DMS53 treated with DMSO at 0.1 percent for 48 hours (cell line): ENCODE measurements at regions not wholly inside any gene's neighbourhood (a gene's known extent, or its start where the extent isn't known, plus 50 kb on each side); places are given as distances from the start of the nearest gene placed in this dataset.
A peak's percentile ranks its signal among the peaks of the same experiment; 100 is the strongest.
"Not testable (repeated sequence)": the region's sequence is repeated elsewhere in the genome, so short reads cannot be mapped to it uniquely, and the experiment has no call there.

Source experiments
- DNase-seq: peaks from one replicate; lab custom pipeline; 2025; ENCODE audit not compliant: unreplicated experiment; lab: John Stamatoyannopoulos, UW

DNA sequence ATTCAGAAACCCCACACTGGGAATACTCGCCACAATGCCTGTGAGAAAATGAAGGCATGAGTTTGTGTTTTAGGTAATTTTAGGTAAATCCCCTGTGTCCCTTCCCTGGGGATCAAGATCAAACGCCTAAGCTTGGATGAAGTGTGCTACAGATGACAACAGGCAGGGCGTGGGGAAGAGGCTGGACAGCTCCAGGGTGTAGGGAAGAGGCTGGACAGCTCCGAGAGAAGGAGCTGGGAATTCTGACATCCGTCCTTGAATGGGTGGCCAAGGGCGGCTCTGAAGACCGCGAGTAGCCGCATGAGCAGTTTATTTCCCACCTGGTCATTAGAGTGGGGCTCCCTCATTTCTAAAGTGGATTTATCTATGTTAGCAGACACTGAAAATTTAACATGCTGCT, 109.7 kb downstream of the RAMP3 start:
- DNase-seq = no peak

DNA sequence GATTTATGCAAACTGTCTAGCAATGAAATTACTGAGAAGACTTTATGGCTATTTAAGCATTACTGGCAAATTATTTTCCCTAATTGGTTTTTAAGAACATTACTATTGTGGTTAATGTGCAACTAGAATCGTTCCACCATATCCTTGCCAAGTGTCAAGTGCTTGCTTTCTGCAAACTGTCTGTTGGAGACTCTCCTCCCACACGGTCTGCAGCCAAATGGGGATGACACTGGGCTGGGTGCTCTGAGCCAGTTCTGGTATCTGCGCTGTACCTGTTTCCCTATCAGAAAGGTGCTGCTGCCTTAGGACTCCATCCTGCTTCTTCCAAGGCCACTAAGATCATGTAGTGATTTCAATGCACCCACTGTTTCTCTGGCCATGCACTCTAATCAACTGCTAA, 110.4 kb downstream of the RAMP3 start:
- DNase-seq = peak; percentile 59

DNA sequence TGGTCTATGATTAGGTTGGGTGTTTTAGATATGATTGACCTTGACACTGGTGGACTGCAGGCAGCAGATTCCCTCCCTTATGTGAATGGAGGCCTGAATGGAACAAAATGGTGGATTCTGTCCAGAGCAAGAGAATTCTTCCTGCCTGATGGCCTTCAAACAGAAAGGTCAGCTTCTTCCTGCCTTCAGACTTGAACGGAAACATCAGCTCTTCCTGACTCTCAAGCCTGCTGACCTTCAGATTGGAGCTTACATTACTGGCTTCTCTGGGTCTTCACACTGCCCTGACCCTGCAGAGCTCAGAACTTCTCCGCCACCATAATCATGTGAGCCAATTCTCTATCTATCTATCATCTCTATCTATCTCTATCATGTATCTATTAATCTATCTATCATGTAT, 111.6 kb downstream of the RAMP3 start:
- DNase-seq = no peak

DNA sequence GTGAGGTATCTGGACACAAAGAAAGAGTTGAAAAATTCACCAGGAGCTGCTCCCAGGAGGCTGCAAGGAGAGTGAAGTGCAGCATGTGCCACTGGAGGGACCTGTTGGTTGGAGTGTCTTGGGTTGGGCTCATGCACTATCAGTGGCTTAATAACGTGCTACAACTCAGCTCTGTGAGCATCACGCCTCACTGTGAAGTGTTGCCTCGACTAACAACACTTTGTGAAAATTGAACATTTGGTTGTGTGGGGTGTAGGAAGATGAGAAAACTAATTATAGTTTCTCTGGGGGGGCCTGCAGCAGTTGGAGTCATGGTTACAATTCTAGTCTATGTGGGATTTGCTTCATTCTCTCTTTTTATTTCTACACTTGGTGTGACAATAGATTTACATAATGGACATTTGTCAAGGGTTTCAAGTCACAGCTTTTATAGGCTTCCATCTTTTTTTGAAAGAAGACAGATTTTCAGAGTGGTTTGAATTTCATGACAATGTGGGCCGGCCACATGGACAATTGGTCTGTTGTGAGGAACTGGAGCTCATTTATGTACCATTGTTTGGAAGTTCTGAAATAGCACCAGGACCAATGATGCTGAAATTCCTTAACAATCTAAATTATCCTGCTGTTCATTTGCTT, 121.3 kb downstream of the RAMP3 start:
- DNase-seq = no peak

DNA sequence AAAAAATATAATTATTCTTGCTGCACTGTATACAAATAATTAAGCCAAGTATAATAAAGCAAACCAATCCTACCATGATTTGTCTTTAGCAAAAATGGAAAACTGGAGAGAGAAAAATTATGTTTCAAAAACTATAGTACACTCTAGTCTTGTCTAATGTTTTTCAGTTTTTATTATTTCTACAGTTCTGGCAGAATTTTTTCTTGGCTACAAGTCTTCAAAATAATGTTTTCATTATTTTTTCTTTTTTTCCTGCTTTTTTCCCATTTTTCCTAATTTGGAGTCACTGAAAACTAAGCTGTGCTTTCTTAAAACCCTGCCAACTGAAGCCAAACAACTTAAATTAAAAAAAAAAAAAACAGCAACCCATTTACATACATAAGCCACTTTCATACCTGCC, 132.0 kb downstream of the RAMP3 start:
- DNase-seq = not testable (repeated sequence)

DNA sequence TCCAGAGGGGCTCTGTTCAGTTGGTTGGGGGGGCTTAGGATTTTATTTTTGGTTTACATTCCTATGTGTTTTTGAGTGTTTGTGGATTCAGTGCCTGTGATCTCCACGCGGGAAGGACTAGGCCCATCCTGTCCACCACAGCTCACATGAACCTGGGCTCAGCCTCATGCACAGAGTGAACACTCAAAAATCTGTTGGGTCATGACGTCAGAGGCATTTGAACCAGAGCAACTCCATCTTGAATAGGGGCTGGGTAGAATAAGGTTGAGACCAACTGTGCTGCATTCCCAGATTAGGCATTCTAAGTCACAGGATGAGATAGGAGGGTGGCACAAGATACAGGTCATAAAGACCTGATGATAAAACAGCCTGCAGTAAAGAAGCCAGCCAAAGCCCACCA, 133.3 kb downstream of the RAMP3 start:
- no peak for DNase-seq

DNA sequence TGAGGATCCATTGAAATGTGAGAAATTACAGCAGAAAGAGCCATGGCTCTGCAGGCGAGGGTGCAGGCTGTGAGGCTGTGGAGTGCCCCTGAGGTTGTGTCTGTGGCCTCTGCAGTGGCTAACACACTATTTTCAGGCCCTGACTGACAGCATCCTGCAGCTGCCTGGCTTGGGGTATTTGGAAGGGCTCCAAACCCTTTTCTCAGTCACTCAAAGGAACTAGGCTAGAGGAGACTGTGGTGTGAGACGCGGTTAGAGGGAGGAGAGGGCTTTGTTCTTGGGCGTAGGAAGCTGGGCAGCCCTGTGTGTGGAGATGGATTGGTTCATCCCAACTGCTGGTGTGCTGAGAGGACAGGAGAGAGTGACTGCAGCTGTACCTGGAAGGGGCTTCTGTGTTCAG, 134.9 kb downstream of the RAMP3 start:
- DNase-seq = no peak

DNA sequence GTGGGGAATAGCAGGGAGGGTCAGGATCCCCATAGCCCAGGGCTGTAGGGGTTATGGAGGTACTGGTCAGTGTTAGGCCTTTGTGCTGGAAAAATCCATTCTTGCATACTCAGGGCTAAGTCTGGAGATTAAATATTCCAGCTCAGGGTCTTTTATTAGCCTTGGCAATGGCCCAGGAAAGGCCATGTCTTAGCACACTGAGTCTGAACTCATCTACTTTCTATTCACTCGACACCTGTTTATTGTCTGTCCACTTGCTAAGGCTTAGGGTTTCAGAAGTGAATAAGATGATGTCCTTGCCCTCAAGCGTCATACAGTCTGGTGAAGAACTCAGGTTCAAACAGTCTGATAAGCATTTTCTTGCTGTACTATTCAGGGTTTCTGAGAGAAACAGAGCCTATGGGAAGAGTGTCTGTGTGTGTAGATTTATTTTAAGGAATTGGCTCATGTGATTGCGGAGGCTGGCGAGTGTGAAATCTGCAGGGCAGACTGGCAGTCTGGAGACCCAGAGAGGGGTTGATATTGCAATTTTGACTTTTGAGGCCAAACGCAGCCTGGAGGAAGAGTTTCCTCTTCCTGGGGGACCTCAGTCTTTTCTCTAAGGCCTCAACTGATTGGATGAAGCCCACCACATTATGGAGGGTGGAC, 135.8 kb downstream of the RAMP3 start:
- DNase-seq = no peak

DNA sequence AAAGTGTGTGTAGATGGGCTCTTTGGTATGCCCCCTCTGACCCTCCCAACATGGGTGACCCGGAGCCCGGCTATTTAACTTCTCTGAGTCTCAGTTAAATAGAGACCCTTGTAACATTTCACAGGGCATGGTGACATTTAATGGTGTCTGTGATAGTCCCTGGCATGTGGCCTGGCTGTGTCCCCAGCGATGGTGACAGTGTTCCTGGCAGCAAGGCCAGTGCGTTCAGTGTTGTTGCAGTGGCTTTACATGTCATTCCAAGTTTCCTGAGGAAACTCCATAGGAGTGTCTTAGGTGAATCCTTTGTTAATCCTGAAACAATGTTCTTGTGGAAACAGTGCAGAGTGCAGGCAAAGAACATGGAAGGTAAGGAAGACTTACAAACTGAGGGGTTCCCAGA, 137.0 kb downstream of the RAMP3 start:
- no peak for DNase-seq

DNA sequence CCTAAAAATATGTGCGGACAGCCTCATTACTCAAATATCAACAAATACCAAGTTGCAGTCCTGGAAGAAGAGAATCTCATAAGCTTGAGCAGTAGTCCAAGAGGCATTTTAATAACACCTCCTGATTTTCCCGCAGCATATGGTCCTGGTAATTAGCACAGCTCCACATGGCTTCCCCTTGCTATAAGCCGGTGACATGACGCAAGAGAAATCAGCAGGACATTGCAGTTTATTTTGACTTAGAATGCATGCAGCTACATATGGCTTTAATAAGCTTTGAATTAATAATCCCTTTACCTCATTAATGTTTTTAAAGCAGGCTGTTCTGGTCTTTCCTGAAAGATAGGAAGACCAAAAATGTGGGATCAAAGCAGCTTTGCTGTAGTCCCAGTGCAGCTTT, 137.6 kb downstream of the RAMP3 start:
- DNase-seq = no peak

DNA sequence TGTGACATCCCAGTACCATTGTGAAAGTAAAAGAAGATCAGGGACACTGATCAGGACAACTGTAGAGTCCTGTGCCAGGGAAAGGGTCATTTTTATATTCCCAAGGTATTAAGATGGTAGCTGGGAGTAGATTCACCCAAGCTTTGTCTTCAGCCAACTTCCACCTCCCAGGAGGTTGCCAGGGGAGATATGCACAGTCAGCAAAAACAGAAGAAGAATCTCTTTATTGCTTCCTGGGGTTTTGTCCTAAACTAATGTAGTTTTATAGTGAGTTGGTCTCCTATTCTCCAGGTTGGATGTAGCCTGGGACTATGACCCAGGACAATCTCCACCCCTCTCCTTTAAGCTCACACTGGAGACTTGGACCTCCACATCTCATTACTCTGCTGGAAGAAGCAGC, 139.2 kb downstream of the RAMP3 start:
- no peak for DNase-seq

DNA sequence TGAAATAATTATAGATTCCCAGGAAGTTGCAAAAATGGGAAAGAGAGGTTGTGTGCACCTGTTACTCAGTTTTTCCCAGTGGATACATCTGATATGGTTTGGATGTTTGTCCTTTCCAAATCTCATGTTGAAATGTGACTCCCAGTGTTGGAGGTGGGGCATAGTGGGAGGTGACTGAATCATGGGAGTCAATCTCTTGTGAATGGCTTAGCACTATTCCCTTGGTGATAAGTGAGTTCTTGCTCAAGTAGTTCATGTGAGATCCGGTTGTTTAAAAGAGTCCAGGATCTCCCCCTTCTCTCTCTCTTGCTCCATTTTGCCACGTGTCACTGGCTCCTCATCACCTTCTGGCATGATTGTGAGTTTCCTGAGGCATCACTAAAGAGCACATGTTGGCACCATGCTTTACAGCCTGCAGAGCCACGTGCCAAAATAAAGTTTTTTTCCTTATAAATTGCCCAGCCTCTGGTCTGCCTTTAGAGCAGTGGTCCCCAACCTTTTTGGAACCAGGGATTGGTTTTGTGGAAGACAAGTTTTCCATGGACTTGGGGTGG, 149.2 kb downstream of the RAMP3 start:
- no peak for DNase-seq

DNA sequence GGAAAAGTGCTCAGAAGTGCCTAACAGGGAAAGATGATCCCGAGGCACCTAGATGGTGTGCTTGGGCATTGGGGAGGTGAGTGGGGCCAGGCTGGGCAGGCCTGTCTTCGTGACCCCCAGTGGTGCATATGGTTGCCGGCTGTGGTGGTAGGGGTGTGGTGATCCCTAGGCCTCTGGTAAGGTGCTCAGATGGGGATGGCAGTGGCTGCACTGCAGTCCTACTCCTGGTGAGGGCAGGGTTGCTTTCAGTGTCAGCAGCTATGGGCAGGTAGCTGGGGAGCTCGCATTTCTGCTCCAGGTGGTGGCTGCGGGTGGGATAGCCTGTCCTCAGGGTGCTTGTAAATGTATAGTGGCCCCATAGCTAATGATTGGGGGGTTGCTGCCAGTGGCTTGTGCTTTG, 154.0 kb downstream of the RAMP3 start:
- no peak for DNase-seq

DNA sequence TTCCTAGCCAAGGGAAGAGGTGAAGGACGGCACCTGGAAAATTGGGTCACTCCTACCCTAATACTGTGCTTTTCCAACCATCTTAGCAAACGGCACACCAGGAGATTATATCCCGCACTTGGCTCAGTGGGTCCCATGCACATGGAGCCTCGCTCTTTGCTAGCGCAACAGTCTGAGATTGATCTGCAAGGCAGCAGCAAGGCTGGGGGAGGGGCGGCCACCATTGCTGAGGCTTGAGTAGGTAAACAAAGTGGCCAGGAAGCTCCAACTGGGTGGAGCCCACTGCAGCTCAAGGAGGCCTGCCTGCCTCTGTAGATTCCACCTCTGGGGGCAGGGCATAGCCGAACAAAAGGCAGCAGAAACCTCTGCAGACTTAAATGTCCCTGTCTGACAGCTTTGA, 157.9 kb downstream of the RAMP3 start:
- not testable (repeated sequence) for DNase-seq

DNA sequence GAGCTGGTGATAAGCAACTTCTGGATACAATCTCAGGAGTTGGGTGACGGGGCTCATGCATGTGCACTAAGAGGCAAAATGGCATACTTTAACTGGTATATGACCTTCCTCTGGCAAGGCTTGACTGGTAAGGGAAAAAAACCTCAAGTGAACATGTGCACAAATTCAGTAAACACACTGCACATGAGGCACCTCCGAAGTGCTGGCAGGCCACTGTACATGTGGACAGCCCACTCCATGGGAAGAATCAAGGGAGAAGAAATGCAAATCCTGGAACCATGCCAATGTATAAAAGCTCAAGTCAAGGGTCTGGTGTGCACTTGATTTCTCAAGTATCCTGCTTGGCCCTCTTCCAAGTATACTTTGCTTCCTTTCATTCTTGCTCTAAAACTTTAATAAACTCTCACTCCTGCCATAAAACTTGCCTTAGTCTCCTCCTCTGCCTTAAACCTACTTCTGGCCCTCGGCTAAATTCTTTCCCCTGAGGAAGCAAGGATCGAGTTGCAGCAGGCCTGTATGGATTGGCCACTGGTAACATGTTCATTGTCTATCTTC, 167.2 kb downstream of the RAMP3 start:
- DNase-seq = peak; percentile 5

DNA sequence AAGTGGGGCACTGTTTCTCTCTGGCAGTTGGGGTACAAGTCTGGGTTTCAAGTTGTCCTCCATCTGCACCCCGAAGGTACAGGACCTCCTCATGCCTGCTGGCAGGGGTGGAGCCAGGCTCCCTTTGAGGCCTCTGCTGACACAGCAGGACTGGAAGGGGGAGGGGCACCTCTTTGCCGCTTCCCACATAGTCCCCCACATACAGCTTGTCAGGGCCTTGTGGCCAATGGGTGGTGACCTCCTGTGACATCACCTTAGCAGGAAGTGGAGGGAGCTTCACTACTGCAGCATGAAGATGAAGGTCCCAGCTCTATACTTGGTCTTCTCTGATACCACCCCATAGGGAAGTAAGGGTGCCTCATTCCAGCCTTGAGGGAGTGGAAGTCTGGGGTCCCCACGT, 167.8 kb downstream of the RAMP3 start:
- no peak for DNase-seq

DNA sequence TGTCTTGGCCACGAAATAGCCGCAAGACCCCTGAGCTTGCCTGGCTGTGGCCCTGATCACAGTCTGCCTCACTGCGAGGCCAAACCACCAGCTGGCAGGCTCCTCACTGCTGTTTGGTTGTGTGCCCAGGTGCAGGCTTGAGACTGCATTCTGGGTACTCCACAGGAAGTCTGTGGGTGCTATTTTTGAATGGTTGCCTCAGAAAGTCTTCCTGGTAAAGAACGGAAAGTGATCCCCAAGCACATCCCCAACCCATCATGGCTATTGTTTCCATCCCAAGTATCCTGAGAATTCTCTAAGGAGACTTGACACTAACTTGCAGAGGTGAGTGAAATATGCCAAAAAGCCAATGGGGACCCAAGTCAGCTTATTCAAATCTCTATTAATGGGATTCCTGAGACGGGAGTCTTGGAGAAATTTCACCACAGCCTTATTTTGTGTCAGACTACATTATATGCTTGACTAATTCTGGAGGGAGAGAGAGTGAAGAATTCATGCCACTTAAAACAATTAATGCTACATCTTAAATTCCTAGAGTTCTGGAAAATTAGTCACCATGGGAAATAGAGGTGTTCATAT, 170.9 kb downstream of the RAMP3 start:
- DNase-seq = no peak

DNA sequence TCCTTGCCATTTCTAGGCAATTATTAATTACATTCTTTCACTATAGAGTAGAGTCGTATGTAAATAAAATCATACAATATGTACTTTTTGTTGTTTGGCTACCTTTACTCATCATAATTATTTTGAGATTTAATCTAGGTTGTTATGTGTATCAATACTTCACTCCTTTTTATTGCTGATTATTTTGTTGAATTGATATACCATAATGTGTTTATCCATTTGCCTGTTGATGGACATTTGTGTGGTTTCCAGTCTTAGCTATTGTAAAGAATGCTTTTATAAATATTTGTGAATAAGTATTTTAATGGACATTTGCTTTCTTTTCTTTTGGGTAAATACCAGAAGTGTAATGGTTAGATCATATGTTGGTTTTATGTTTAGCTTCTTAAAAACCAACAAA, 174.0 kb downstream of the RAMP3 start:
- no peak for DNase-seq

DNA sequence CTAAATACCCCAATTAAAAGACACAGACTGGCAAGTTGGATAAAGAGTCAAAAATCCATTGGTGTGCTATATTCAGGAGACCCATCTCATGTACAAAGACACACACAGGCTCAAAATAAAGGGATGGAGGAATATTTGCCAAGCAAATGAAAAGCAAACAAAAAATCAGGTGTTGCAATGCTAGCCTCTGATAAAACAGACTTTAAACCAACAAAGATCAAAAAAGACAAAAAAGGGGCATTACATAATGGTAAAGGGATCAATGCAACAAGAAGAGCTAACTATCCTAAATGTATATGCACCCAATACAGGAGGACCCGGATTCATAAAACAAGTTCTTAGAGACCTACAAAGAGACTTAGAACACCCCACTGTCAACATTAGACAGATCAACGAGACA, 177.4 kb downstream of the RAMP3 start:
- not testable (repeated sequence) for DNase-seq

DNA sequence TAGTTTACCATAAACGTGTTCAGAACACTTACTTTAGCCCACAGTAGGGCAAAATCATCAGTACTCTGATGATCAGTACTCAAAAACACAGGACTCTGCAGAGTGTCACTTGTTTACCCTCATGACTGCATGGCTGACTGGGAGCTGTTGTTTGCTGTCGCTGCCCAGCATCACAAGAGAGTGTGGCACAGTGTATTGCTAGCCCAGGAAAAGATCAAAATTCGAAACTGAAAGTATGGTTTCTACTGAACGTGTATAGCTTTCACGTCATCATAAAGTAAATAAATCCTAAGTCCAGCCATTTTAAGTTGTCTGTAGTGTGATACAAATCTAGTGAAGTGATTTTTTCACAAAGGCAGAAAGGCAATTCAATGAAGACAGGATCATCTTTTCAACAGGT, 184.6 kb downstream of the RAMP3 start:
- peak; percentile 97 for DNase-seq

DNA sequence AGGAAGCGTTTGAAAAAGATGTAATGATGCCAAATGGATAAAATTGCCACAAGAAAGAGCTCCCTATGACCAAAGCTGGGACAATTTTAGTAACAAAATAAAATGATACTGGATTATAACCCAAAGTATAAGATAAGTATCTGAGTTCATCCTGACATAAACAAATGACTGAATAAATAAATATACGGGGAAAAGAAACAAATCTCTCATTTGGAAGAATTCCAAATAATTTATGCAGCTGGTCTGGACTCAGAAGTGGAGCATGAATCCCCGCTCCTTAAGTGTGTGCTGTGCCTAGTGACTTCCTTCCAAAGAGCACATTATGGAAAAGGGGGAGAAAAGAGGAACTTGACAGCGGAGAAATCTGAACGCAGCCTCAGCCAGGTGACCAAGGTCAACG, 186.2 kb downstream of the RAMP3 start:
- DNase-seq = no peak

DNA sequence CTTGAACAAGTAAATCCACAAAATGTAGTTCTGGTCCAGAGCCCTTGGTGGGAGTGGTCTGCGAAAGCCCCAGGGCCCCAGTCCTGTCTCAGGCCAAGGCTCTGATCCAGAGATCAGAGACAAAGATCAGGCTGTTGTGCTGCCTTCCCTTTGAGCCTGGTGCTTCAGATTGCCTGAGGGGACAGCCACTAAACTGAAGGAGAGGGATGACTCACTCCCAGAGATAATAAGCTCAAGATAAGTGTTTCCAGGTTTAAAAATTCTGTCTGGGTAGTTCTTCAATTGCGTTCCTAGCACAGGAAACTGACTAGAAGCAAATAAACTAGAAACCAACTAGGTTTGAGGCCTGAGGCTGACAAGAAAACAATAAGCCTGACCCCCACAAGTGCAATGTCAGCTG, 190.2 kb downstream of the RAMP3 start:
- DNase-seq = peak; percentile 74
